Sigmoid colon (tissue), 6 donors: ENCODE measurements at regions not wholly inside any gene's neighbourhood (a gene's known extent, or its start where the extent isn't known, plus 50 kb on each side); places are given as distances from the start of the nearest gene placed in this dataset.

Source experiments
- DNase-seq: peaks from one replicate; pipeline ENCODE4 v3.0.0-alpha.2; 2019
- H3K27ac ChIP-seq, 4 donors: fragments of 200-600 bp; sonication (generic); one replicate each; pipeline ENCODE4 v1.5.1; 2016 to 2019; ENCODE audit warnings: mild to moderate bottlenecking in 1 of 4
- H3K27me3 ChIP-seq, 3 donors: fragments of 200-600 bp; sonication (generic); one replicate each; pipeline ENCODE4 v1.5.1; 2019; ENCODE audit warnings: mild to moderate bottlenecking in 1 of 3
- H3K36me3 ChIP-seq, 4 donors: fragments of 200-600 bp; sonication (generic); one replicate each; pipeline ENCODE4 v1.5.1; 2016 to 2019
- H3K4me1 ChIP-seq, 4 donors: fragments of 200-600 bp; sonication (generic); one replicate each; pipeline ENCODE4 v1.5.1; 2017 to 2019
- H3K4me3 ChIP-seq, 4 donors: fragments of 200-600 bp; sonication (generic); one replicate each; pipeline ENCODE4 v1.5.1; 2017 to 2019; ENCODE audit warnings: mild to moderate bottlenecking in 2 of 4, moderate library complexity in 1 of 4
- H3K9me3 ChIP-seq, 4 donors: fragments of 200-600 bp in 3 of 4; sonication (generic) in 3 of 4; one replicate each; pipeline versions ENCODE4 v1.5.1 to v1.6.1; 2013 to 2019
- EP300 ChIP-seq, 4 donors: sonication (generic); formaldehyde crosslinking; IDR thresholded peaks; one replicate each; pipeline ENCODE4 v1.6.1; 2017; ENCODE audit warnings: antibody characterized with exemption in 4 of 4
- POLR2A ChIP-seq, 2 donors: fragments of 450-650 bp; IDR thresholded peaks; one replicate each; pipeline ENCODE4 v1.6.1; 2016; ENCODE audit warnings: antibody characterized with exemption in 2 of 2, mild to moderate bottlenecking in 2 of 2, moderate library complexity in 2 of 2
- POLR2AphosphoS5 ChIP-seq, 4 donors: sonication (generic); formaldehyde crosslinking; IDR thresholded peaks; one replicate each; pipeline ENCODE4 v1.6.1; 2017; ENCODE audit warnings: antibody characterized with exemption in 4 of 4
- WGBS, 2 donors: extraction: QIAGEN DNeasy Blood & Tissue Kit; methylation state at CpG; one replicate each; pipeline ENCODE4 v1.1.7; 2013; 5-methylcytosine and 5-hydroxymethylcytosine counted together
- intact Hi-C: fragments of 100-400 bp; cut with DNase I; formaldehyde crosslinking; loops from one replicate; pipeline ENCODE4 v1.15.1; 2023
- TF ChIP-seq, protein P1 (sequence below), 4 experiments: fragments of 450-650 bp in 3 of 4; fragments of 200-600 bp in 1 of 4; IDR thresholded peaks; one replicate each; pipeline ENCODE4 v1.5.1; 2016 to 2019; ENCODE audit warnings: antibody characterized with exemption in 4 of 4, mild to moderate bottlenecking in 3 of 4, moderate library complexity in 2 of 4
- donor health status: healthy with polysubstance abuse.
- donor health status: healthy.

DNA sequence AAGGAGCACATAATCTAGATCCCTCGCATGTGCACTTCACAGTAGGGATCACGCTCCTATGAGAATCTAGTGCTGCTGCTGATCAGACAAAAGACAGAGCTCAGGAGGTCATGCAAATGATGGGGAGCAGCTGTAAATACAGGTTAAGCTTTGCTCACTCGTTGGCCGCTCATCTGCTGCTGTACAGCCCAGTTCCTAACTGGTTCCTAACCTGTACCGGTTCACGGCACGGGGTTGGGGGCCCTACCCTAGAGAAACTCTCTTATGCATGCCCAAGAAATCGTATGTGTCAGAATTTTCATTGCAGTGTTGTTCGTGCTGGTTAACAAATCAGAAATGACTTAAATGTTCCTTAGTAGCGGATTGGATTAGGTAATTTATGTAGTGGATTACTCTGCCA, 116.1 kb downstream of the CDH26 start:
- peak; percentile 29 for DNase-seq
- Histone ChIP-seq H3K36me3 (no peaks in the 10 kb centered on the region), H3K9me3 (peaks cover 0 to 4% (median 0%) of the 10 kb centered on the region in 4 donors), H3K4me3 (no peak overlapping the region), H3K27me3 (no peaks in the 10 kb centered on the region), H3K27ac (no peak overlapping the region), H3K4me1 (no peaks in the 10 kb centered on the region)
- TF ChIP-seq EP300 (IDR thresholded peaks at IDR 0.05) = no peak
- no peak for TF ChIP-seq POLR2A (IDR thresholded peaks at IDR 0.05)
- TF ChIP-seq, protein P1, sequence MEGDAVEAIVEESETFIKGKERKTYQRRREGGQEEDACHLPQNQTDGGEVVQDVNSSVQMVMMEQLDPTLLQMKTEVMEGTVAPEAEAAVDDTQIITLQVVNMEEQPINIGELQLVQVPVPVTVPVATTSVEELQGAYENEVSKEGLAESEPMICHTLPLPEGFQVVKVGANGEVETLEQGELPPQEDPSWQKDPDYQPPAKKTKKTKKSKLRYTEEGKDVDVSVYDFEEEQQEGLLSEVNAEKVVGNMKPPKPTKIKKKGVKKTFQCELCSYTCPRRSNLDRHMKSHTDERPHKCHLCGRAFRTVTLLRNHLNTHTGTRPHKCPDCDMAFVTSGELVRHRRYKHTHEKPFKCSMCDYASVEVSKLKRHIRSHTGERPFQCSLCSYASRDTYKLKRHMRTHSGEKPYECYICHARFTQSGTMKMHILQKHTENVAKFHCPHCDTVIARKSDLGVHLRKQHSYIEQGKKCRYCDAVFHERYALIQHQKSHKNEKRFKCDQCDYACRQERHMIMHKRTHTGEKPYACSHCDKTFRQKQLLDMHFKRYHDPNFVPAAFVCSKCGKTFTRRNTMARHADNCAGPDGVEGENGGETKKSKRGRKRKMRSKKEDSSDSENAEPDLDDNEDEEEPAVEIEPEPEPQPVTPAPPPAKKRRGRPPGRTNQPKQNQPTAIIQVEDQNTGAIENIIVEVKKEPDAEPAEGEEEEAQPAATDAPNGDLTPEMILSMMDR (IDR thresholded peaks at IDR 0.05) = no peak
- no peak for TF ChIP-seq POLR2AphosphoS5 (IDR thresholded peaks at IDR 0.05)
- intact Hi-C loops = no loop called here
- WGBS, 2 donors = 84 to 88% methylated on average over 10 of the region's 10 CpGs

DNA sequence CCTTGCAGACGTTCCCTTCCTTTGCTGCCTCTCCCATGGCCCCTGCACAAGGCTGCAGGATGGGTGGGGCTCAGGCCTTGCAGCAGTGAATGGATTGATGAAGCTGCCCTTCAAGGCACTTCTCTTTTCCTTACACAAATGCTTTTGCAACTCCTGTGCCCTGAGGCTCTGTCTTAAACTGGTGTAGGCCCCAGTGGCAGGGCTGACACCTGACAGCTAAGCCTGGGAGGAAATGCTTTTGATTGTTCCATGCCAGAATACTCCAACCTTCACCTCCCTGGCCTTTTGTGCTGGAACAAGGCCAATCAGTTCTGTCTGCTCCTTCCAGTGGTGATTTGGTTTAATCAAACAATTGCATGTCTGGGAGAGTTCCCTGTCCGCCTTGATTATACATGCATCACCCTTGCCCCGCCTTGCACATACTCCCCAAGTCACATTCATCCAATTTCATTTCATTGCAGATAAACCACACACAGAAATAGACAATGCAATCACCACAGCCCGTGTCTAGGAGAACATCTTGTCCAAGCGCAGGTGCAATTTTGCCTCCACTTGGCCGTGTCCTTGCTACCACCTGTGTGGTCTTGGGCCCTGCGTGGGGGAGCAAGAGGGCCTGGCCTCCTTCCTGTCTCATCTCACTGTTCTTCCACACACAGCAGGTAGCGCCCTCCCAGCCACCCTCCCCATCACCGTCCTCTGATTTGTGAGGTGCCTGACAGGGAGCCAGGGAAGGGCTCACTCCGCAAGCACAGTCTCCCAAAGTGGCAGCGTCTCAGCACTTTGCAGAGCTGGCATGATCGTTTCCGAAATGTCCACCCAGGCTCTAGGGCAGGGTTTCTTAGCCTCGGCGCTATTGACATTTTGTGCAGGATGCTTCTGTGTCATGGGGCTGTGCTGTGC, 120.4 kb downstream of the CDH26 start:
- TF ChIP-seq POLR2A (IDR thresholded peaks at IDR 0.05) = no peak
- TF ChIP-seq POLR2AphosphoS5 (IDR thresholded peaks at IDR 0.05) = no peak
- TF ChIP-seq EP300 (IDR thresholded peaks at IDR 0.05) = no peak
- TF ChIP-seq, protein P1 (IDR thresholded peaks at IDR 0.05) = no peak
- 79 to 88% methylated on average over 15 of the region's 15 CpGs for WGBS, 2 donors

DNA sequence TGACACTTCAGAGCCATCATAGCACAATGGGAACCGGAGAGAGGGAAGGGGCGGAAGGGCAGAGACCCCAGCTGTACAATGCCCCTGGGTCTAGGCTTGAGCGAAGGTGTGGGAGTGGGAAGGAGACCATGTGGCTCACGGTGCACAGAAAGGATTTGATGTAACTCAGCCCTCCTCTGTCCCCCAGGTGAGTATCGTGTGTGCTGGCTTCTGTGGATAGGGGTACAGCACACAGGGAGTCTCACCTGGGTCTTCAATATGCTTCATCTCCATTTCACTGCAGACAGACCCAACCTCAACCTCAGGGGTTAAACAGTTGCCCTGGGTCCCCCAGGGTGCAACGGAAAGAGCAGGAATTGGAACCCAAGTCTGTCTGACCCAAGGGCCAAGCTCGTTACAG, 122.2 kb downstream of the CDH26 start:
- no peaks in the 10 kb centered on the region for H3K36me3 ChIP-seq
- no peaks in the 10 kb centered on the region for H3K27me3 ChIP-seq
- intact Hi-C loops = no loop called here
- H3K4me1 ChIP-seq = no peaks in the 10 kb centered on the region
- peaks cover 0 to 2% (median 0%) of the 10 kb centered on the region in 4 donors for H3K9me3 ChIP-seq
- no peak for TF ChIP-seq POLR2AphosphoS5 (IDR thresholded peaks at IDR 0.05)
- TF ChIP-seq POLR2A (IDR thresholded peaks at IDR 0.05) = no peak
- TF ChIP-seq, protein P1 (IDR thresholded peaks at IDR 0.05) = no peak
- TF ChIP-seq EP300 (IDR thresholded peaks at IDR 0.05) = no peak
- WGBS, 2 donors = 74 to 77% methylated on average over 7 of the region's 7 CpGs
- DNase-seq = peak; percentile 29
- H3K4me3 ChIP-seq = no peak overlapping the region
- no peak overlapping the region for H3K27ac ChIP-seq

More for the DNA sequence above, 120.4 kb downstream of the CDH26 start:
- H3K4me1 ChIP-seq = no peaks in the 10 kb centered on the region
- DNase-seq = peak; percentile 46
- H3K36me3 ChIP-seq = no peaks in the 10 kb centered on the region
- peaks cover 0 to 4% (median 0%) of the 10 kb centered on the region in 4 donors for H3K9me3 ChIP-seq
- no peaks in the 10 kb centered on the region for H3K27me3 ChIP-seq
- H3K4me3 ChIP-seq = no peak overlapping the region
- intact Hi-C loops = no loop called here
- H3K27ac ChIP-seq = no peak overlapping the region

DNA sequence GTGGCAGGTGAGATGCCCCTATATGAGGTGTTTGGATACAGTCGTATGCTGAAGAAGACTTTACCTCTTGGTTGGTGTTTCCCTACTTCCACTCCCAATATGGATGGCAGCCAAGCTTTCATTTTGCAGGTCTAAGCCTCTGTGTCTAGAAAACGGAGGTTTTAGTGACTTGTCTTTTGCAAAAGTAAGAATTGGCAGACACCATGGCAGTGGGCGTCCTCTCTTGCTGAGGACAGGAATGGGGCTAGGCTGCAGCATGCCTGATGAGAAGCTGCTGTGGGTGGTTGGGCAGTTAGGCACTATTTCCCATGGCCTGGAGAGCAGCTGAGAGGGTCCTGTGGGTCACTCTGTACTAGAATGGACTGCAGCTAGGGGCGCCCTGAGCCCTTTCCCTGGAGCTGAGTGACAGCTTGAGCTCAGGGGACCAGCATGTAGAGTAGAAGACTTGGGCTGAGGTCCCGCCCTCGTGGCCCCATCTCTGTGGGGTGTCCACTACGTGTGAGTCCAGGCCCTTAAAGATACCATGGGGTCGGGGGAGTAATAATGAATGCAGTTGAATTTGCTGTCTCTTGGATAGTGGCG, 127.4 kb downstream of the CDH26 start:
- Histone ChIP-seq H3K27me3 (peaks cover 0 to 37% (median 0%) of the 10 kb centered on the region in 3 donors), H3K27ac (no peak overlapping the region), H3K9me3 (peaks cover 0 to 2% (median 0%) of the 10 kb centered on the region in 4 donors), H3K4me1 (no peaks in the 10 kb centered on the region), H3K36me3 (no peaks in the 10 kb centered on the region), H3K4me3 (no peak overlapping the region)
- TF ChIP-seq, protein P1 (IDR thresholded peaks at IDR 0.05) = no peak
- TF ChIP-seq POLR2A (IDR thresholded peaks at IDR 0.05) (no peak), POLR2AphosphoS5 (IDR thresholded peaks at IDR 0.05) (no peak), EP300 (IDR thresholded peaks at IDR 0.05) (no peak)
- DNase-seq = no peak
- intact Hi-C loops = no loop called here
- 73 to 86% methylated on average over 9 of the region's 9 CpGs for WGBS, 2 donors
